OCI-LY1 (cell line): ENCODE measurements at regions not wholly inside any gene's neighbourhood (a gene's known extent, or its start where the extent isn't known, plus 50 kb on each side); places are given as distances from the start of the nearest gene placed in this dataset.
"Not testable (repeated sequence)": the region's sequence is repeated elsewhere in the genome, so short reads cannot be mapped to it uniquely, and the experiment has no call there.

ENCODE experiments used
- CTCF ChIP-seq: fragments of 200-600 bp; sonication (generic), shearing (Covaris generic); IDR thresholded peaks from 2 replicates; pipeline ENCODE4 v1.5.1; 2017; ENCODE audit warnings: mild to moderate bottlenecking, antibody characterized with exemption, low read length, moderate library complexity, mixed read lengths
- EZH2 ChIP-seq: fragments of 200-600 bp; sonication (generic), shearing (Covaris generic); IDR thresholded peaks from 2 replicates; pipeline ENCODE4 v1.8.0; 2017; ENCODE audit warnings: borderline replicate concordance, mixed run types, mild to moderate bottlenecking, antibody characterized with exemption, low read length, moderate library complexity, mixed read lengths

GRCh38 chr12:65678172-65678571, 146.1 kb upstream of the HMGA2 start:
- not testable (repeated sequence) for TF ChIP-seq CTCF, EZH2
